HG03575 (cell line): ENCODE measurements at regions not wholly inside any gene's neighbourhood (a gene's known extent, or its start where the extent isn't known, plus 50 kb on each side); places are given as distances from the start of the nearest gene placed in this dataset.
"Not testable (repeated sequence)": the region's sequence is repeated elsewhere in the genome, so short reads cannot be mapped to it uniquely, and the experiment has no call there.

ENCODE experiments used
- ATAC-seq: cut with Tn5 transposase; IDR thresholded peaks from one replicate; pipeline ENCODE4 v1.9.1; 2021; ENCODE audit not compliant: unreplicated experiment, insufficient number of reproducible peaks, low FRiP score; ENCODE audit errors: extremely low read depth

GRCh38 chr15:60235951-60236710 lies 161.7 kb downstream of the ANXA2 start:
- no peak for ATAC-seq

GRCh38 chr15:60237446-60237845 lies 160.3 kb downstream of the ANXA2 start:
- no peak for ATAC-seq

- ATAC-seq: no peak
These were observed 154.0 kb downstream of the ANXA2 start for GRCh38 chr15:60243769-60244168.

- no peak for ATAC-seq
These were observed 153.0 kb downstream of the ANXA2 start for GRCh38 chr15:60244813-60245212.

GRCh38 chr15:60250316-60250715 lies 147.5 kb downstream of the ANXA2 start:
- no peak for ATAC-seq

GRCh38 chr15:60251300-60252070 lies 146.3 kb downstream of the ANXA2 start:
- no peak for ATAC-seq

- ATAC-seq: no peak
These were observed 143.4 kb downstream of the ANXA2 start for GRCh38 chr15:60254416-60254815.

- peak; percentile 64 for ATAC-seq
These were observed 142.4 kb downstream of the ANXA2 start for GRCh38 chr15:60255390-60255789.

- ATAC-seq: no peak
These were observed 140.1 kb downstream of the ANXA2 start for GRCh38 chr15:60257591-60258159.

- no peak for ATAC-seq
These were observed 138.3 kb downstream of the ANXA2 start for GRCh38 chr15:60259469-60259868.

GRCh38 chr15:60264088-60264487 lies 133.7 kb downstream of the ANXA2 start:
- ATAC-seq: no peak

GRCh38 chr15:60264566-60264965 lies 133.2 kb downstream of the ANXA2 start:
- no peak for ATAC-seq

- ATAC-seq: no peak
These were observed 132.7 kb downstream of the ANXA2 start for GRCh38 chr15:60265057-60265456.

GRCh38 chr15:60272623-60273022 lies 125.2 kb downstream of the ANXA2 start:
- no peak for ATAC-seq

GRCh38 chr15:60275624-60276023 lies 122.2 kb downstream of the ANXA2 start:
- no peak for ATAC-seq

- ATAC-seq: no peak
These were observed 118.9 kb downstream of the ANXA2 start for GRCh38 chr15:60278879-60279278.

- ATAC-seq: no peak
These were observed 117.5 kb downstream of the ANXA2 start for GRCh38 chr15:60280259-60280658.

- ATAC-seq: no peak
These were observed 113.8 kb downstream of the ANXA2 start for GRCh38 chr15:60283936-60284335.

GRCh38 chr15:60295901-60296300 lies 101.9 kb downstream of the ANXA2 start:
- ATAC-seq: not testable (repeated sequence)

- no peak for ATAC-seq
These were observed 100.7 kb downstream of the ANXA2 start for GRCh38 chr15:60297047-60297446.
